ENCODE measurements at regions not wholly inside any gene's neighbourhood (a gene's known extent, or its start where the extent isn't known, plus 50 kb on each side); places are given as distances from the start of the nearest gene placed in this dataset.

DNA sequence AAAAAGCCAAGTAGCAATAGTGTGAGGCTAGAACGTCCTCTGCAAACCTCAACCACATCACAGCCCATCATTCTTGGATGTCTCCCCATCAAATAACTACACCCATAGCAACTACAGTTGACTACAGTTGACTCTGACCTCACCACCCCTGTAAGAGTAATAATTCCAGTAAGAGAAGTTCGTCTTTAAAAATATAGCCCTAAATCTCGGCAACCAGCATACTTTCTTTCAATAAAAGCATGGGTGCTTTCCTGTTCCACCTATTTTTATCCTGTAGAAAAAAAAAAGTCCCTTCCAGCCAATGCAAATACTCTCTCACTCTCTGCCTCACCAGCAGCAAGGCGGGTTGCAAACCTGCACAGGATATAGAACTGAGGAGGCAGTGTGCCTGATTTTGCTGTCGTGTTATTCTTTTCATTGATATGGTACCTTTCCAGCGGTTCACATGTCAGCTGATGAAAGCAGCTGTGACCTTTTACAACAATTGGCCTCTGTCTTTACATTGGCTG is 187.5 kb upstream of the NFE2L3 start:
- ChIA-PET CTCF (no interaction called here), POLR2A (no interaction called here)
- Histone ChIP-seq H3K4me1 (no peaks in the 10 kb centered on the region), H3K9me3 (no peaks in the 10 kb centered on the region), H3K27ac (no peak overlapping the region), H3K4me3 (no peak overlapping the region), H3K4me2 (no peak overlapping the region)
- no peak for ATAC-seq
- no peak for TF ChIP-seq HOXB5 (CRISPR knock-in tag; IDR thresholded peaks at IDR 0.05)
- TF ChIP-seq PHF8 (IDR thresholded peaks at IDR 0.05; ENCODE audit: borderline replicate concordance, low read depth) = no peak
- no peak for TF ChIP-seq MAFK (IDR thresholded peaks at IDR 0.05; ENCODE audit: partially characterized antibody)
- no peak for TF ChIP-seq SMC3 (IDR thresholded peaks at IDR 0.05)
- TF ChIP-seq, protein P1, sequence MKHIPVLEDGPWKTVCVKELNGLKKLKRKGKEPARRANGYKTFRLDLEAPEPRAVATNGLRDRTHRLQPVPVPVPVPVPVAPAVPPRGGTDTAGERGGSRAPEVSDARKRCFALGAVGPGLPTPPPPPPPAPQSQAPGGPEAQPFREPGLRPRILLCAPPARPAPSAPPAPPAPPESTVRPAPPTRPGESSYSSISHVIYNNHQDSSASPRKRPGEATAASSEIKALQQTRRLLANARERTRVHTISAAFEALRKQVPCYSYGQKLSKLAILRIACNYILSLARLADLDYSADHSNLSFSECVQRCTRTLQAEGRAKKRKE (CRISPR knock-in tag; IDR thresholded peaks at IDR 0.05; ENCODE audit: low read depth) = no peak
- TF ChIP-seq RARB (CRISPR knock-in tag; IDR thresholded peaks at IDR 0.05) = no peak
- no peak for TF ChIP-seq CHD2 (IDR thresholded peaks at IDR 0.05; ENCODE audit: low read length, partially characterized antibody)
- no peak for TF ChIP-seq EP300 (IDR thresholded peaks at IDR 0.05)
- no peak for TF ChIP-seq HOXB13 (CRISPR knock-in tag; IDR thresholded peaks at IDR 0.05; ENCODE audit: low read depth)
- TF ChIP-seq MAX (IDR thresholded peaks at IDR 0.05) = no peak
- no peak for TF ChIP-seq FOSB (CRISPR knock-in tag; IDR thresholded peaks at IDR 0.05)
- 16% methylated on average over 6 of the region's 6 CpGs for WGBS (ENCODE audit: missing lambda C conversion rate)
- no peak for FAIRE-seq
- no peak for DNase-seq (ENCODE audit: low read depth in 1 of 2, low spot score in 1 of 2)

GRCh38 chr7:25965405-25966123 is 186.4 kb upstream of the NFE2L3 start:
- WGBS (ENCODE audit: missing lambda C conversion rate) = 1% methylated on average over 6 of the region's 6 CpGs
- peak; percentile 71 for TF ChIP-seq MAFK (IDR thresholded peaks at IDR 0.05; ENCODE audit: partially characterized antibody)
- TF ChIP-seq, protein P2, sequence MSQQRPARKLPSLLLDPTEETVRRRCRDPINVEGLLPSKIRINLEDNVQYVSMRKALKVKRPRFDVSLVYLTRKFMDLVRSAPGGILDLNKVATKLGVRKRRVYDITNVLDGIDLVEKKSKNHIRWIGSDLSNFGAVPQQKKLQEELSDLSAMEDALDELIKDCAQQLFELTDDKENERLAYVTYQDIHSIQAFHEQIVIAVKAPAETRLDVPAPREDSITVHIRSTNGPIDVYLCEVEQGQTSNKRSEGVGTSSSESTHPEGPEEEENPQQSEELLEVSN (IDR thresholded peaks at IDR 0.05; ENCODE audit: borderline replicate concordance, low read depth) = no peak
- no peak for DNase-seq (ENCODE audit: low read depth in 1 of 2, low spot score in 1 of 2)
- FAIRE-seq = no peak
- ChIA-PET POLR2A (no interaction called here), CTCF (no interaction called here)
- no peak for ATAC-seq
- H3K4me1 ChIP-seq = no peaks in the 10 kb centered on the region
- no peaks in the 10 kb centered on the region for H3K9me3 ChIP-seq
- no peak overlapping the region for H3K4me2 ChIP-seq
- no peak overlapping the region for H3K27ac ChIP-seq
- no peak overlapping the region for H3K4me3 ChIP-seq

- no peak overlapping the region for H3K4me2 ChIP-seq
These were observed 185.5 kb upstream of the NFE2L3 start for GRCh38 chr7:25966469-25966868.

More at GRCh38 chr7:25966469-25966868, 185.5 kb upstream of the NFE2L3 start:
- H3K9me3 ChIP-seq = no peaks in the 10 kb centered on the region
- H3K4me1 ChIP-seq = no peaks in the 10 kb centered on the region
- ATAC-seq (no peak), DNase-seq (ENCODE audit: low read depth in 1 of 2, low spot score in 1 of 2) (no peak), FAIRE-seq (no peak)
- H3K4me3 ChIP-seq = no peak overlapping the region
- TF ChIP-seq PBX3 (IDR thresholded peaks at IDR 0.05) = no peak
- no peak for TF ChIP-seq FOXS1 (CRISPR knock-in tag; IDR thresholded peaks at IDR 0.05)
- no peak for TF ChIP-seq MAZ (IDR thresholded peaks at IDR 0.05; ENCODE audit: borderline replicate concordance, low read depth, low read length)
- TF ChIP-seq TFCP2L1 (CRISPR knock-in tag; IDR thresholded peaks at IDR 0.05) = no peak
- TF ChIP-seq FOSL2 (IDR thresholded peaks at IDR 0.05) = no peak
- no peak for TF ChIP-seq FOSL2 (CRISPR knock-in tag; IDR thresholded peaks at IDR 0.05)
- TF ChIP-seq KDM5A (IDR thresholded peaks at IDR 0.05) = no peak
- no peak for TF ChIP-seq HDAC2 (IDR thresholded peaks at IDR 0.05)
- ChIA-PET POLR2A (no interaction called here), CTCF (no interaction called here)
- H3K27ac ChIP-seq = no peak overlapping the region

Measured in A549 (cell line).